ENCODE measurements at regions not wholly inside any gene's neighbourhood (a gene's known extent, or its start where the extent isn't known, plus 50 kb on each side); places are given as distances from the start of the nearest gene placed in this dataset.
"Not testable (repeated sequence)": the region's sequence is repeated elsewhere in the genome, so short reads cannot be mapped to it uniquely, and the experiment has no call there.

DNA sequence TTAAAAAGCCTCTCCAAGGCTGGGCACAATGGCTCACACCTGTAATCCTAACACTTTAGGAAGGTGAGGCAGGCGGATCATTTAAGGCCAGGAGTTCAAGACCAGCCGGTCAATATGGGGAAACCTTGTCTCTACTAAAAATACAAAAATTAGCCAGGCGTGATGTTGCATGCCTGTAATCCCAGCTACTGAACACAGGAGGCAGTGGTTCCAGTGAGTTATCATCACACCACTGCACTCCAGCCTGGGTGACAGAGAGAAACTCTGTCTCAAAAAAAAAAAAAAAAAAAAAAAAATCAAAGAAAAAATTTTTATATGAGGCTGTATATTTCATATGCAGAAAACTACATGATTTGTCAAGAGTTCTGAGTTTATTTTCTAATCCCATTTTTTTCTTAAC is 1107.1 kb upstream of the TMPRSS15 start:
- H3K27ac Mint-ChIP-seq: no peak overlapping the region

GRCh38 chr21:19522381-19522780 is 1118.8 kb upstream of the TMPRSS15 start:
- no peak overlapping the region for H3K4me3 Mint-ChIP-seq
- H3K4me1 Mint-ChIP-seq: no peaks in the 10 kb centered on the region
- no peak for DNase-seq
- no peak for ATAC-seq
- H3K36me3 Mint-ChIP-seq (ENCODE audit: low read depth): no peaks in the 10 kb centered on the region
- no peak overlapping the region for H3K27ac Mint-ChIP-seq
- no peaks in the 10 kb centered on the region for H3K27me3 Mint-ChIP-seq
- peaks cover 5% of the 10 kb centered on the region for H3K9me3 Mint-ChIP-seq

More for the DNA sequence above, 1107.1 kb upstream of the TMPRSS15 start:
- no peaks in the 10 kb centered on the region for H3K36me3 Mint-ChIP-seq (ENCODE audit: low read depth)
- ATAC-seq (no peak), DNase-seq (no peak)
- H3K27me3 Mint-ChIP-seq: no peaks in the 10 kb centered on the region
- H3K9me3 Mint-ChIP-seq: peaks cover 25% of the 10 kb centered on the region
- H3K4me3 Mint-ChIP-seq: no peak overlapping the region
- H3K4me1 Mint-ChIP-seq: no peaks in the 10 kb centered on the region

DNA sequence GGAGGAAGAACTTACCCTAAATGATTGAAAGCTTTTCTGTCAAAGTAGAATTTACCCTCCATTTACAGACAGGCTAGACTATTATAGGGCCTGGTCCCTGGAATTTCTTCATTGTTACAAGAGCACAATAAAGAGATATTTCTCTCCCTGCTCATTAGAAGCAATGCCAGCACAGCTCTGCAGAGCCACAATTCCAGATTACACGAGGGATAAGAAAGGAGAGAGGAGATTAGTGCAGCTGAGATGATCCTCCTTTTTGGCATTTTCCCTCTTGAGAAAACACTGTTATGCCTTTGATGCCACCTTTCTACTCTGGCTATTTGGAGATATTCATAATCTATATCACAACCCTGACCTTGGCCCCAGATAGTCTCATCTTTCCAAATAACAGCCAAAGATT is 1119.5 kb upstream of the TMPRSS15 start:
- no peaks in the 10 kb centered on the region for H3K36me3 Mint-ChIP-seq (ENCODE audit: low read depth)
- peaks cover 5% of the 10 kb centered on the region for H3K9me3 Mint-ChIP-seq

GRCh38 chr21:19523746-19524145 is 1120.2 kb upstream of the TMPRSS15 start:
- Mint-ChIP-seq H3K36me3 (ENCODE audit: low read depth) (no peaks in the 10 kb centered on the region), H3K27ac (no peak overlapping the region), H3K4me3 (no peak overlapping the region), H3K27me3 (no peaks in the 10 kb centered on the region), H3K4me1 (no peaks in the 10 kb centered on the region), H3K9me3 (peaks cover 5% of the 10 kb centered on the region)
- no peak for ATAC-seq
- no peak for DNase-seq

More for the DNA sequence above, 1119.5 kb upstream of the TMPRSS15 start:
- ATAC-seq (no peak), DNase-seq (no peak)
- Mint-ChIP-seq H3K27me3 (no peaks in the 10 kb centered on the region), H3K4me1 (no peaks in the 10 kb centered on the region), H3K27ac (no peak overlapping the region), H3K4me3 (no peak overlapping the region)

DNA sequence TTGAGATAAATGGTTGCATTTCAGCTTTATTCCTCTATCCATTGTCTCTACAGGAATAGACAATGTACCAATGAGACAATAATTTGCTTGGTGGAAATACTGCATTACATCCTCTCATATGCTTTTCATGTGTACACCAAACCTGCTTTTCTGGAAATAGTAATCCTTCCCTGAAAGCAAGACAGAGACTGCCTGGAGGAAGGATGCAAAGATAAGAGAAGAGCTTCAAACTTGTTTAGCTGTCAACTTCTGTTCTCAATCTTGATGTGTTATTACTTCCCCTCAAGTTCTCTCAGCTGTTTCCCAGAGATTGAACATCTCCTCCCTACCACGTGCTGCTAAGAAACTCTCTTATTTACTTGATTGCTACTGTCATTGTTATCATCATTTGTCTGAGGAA is 1125.4 kb upstream of the TMPRSS15 start:
- no peaks in the 10 kb centered on the region for H3K27me3 Mint-ChIP-seq
- DNase-seq (no peak), ATAC-seq (no peak)
- peaks cover 5% of the 10 kb centered on the region for H3K9me3 Mint-ChIP-seq
- no peak overlapping the region for H3K27ac Mint-ChIP-seq
- H3K36me3 Mint-ChIP-seq (ENCODE audit: low read depth): no peaks in the 10 kb centered on the region
- H3K4me1 Mint-ChIP-seq: no peaks in the 10 kb centered on the region
- no peak overlapping the region for H3K4me3 Mint-ChIP-seq

- Mint-ChIP-seq H3K27me3 (no peaks in the 10 kb centered on the region), H3K4me3 (no peak overlapping the region), H3K4me1 (no peaks in the 10 kb centered on the region), H3K27ac (no peak overlapping the region), H3K9me3 (no peaks in the 10 kb centered on the region), H3K36me3 (ENCODE audit: low read depth) (no peaks in the 10 kb centered on the region)
- ATAC-seq (no peak), DNase-seq (no peak)
Measured at GRCh38 chr21:19535356-19535755, 1131.8 kb upstream of the TMPRSS15 start.

- H3K27ac Mint-ChIP-seq: no peak overlapping the region
- H3K27me3 Mint-ChIP-seq: no peaks in the 10 kb centered on the region
- H3K36me3 Mint-ChIP-seq (ENCODE audit: low read depth): no peaks in the 10 kb centered on the region
- ATAC-seq (no peak), DNase-seq (no peak)
- no peak overlapping the region for H3K4me3 Mint-ChIP-seq
- H3K9me3 Mint-ChIP-seq: no peaks in the 10 kb centered on the region
- no peaks in the 10 kb centered on the region for H3K4me1 Mint-ChIP-seq
Measured at GRCh38 chr21:19537116-19537515, 1133.5 kb upstream of the TMPRSS15 start.

- Mint-ChIP-seq H3K9me3 (peaks cover 11% of the 10 kb centered on the region), H3K4me3 (no peak overlapping the region), H3K36me3 (ENCODE audit: low read depth) (no peaks in the 10 kb centered on the region), H3K4me1 (no peaks in the 10 kb centered on the region), H3K27me3 (no peaks in the 10 kb centered on the region), H3K27ac (no peak overlapping the region)
- DNase-seq (no peak), ATAC-seq (no peak)
Measured at GRCh38 chr21:19540287-19540686, 1136.7 kb upstream of the TMPRSS15 start.

DNA sequence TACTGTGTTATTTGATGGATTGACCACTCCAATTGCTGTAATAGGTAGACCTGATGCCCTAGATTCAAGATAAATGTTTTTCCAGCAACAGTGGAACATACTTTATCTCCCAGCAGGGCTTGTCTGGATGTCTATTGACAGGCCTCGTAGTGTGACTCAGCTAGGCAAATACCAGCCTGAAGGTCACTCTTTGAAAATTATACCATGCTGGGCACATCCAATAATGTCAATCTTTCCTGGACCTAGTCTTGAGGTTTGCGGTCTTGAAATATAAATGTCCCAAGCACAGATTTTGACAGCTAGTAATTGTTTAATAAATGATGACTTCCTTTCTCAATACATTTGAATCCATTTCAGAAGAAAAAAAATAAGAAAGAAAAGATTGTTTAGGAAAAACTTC is 1138.0 kb upstream of the TMPRSS15 start:
- Mint-ChIP-seq H3K4me1 (no peaks in the 10 kb centered on the region), H3K9me3 (peaks cover 15% of the 10 kb centered on the region), H3K36me3 (ENCODE audit: low read depth) (no peaks in the 10 kb centered on the region), H3K27ac (no peak overlapping the region), H3K4me3 (no peak overlapping the region), H3K27me3 (no peaks in the 10 kb centered on the region)
- no peak for ATAC-seq
- no peak for DNase-seq

- not testable (repeated sequence) for DNase-seq; H3K4me1 Mint-ChIP-seq; H3K27me3 Mint-ChIP-seq; H3K27ac Mint-ChIP-seq; ATAC-seq; H3K4me3 Mint-ChIP-seq; H3K36me3 Mint-ChIP-seq (ENCODE audit: low read depth)
- peaks cover 28% of the 10 kb centered on the region for H3K9me3 Mint-ChIP-seq
Measured at GRCh38 chr21:19544493-19544892, 1140.9 kb upstream of the TMPRSS15 start.

- no peaks in the 10 kb centered on the region for H3K4me1 Mint-ChIP-seq
- DNase-seq: no peak
- no peak for ATAC-seq
- no peaks in the 10 kb centered on the region for H3K36me3 Mint-ChIP-seq (ENCODE audit: low read depth)
- no peak overlapping the region for H3K4me3 Mint-ChIP-seq
- H3K9me3 Mint-ChIP-seq: peaks cover 33% of the 10 kb centered on the region
- no peaks in the 10 kb centered on the region for H3K27me3 Mint-ChIP-seq
- H3K27ac Mint-ChIP-seq: no peak overlapping the region
Measured at GRCh38 chr21:19547951-19548840, 1144.6 kb upstream of the TMPRSS15 start.

DNA sequence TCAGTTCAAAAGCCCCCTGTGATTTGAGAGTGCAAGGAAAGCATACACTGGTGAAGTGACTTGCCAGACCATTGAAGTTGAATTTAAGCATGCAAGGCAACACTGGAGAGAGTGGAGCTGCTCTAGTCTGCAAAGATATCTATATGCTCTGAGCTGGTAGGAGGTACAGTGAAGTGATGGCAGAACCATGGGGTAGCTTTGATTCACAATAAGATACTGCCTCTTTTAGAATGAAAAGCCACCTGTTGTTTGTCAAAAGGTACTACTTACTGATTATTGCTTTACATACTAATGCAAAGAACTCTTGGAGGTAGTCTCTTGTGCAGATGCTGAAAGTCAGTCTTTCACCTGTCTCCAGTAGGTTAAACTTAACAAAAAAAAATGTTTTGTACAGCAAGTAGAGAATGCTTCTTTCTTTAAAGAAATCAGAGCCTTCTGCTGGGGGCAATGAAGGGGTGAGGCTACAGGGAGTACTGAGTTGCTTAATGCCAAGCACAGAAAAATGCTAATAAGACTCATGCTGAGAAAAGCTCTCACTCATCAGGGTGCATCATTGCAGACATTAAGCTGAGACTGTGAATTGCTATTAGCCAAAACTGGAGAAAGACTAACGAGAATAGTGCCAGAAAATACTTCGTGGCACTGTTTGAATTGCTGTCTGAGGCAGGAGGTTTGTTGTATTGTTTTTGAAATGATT is 1150.5 kb upstream of the TMPRSS15 start:
- Mint-ChIP-seq H3K27ac (no peak overlapping the region), H3K4me3 (no peak overlapping the region), H3K36me3 (ENCODE audit: low read depth) (no peaks in the 10 kb centered on the region), H3K9me3 (peaks cover 17% of the 10 kb centered on the region), H3K27me3 (no peaks in the 10 kb centered on the region), H3K4me1 (no peaks in the 10 kb centered on the region)
- DNase-seq: no peak
- no peak for ATAC-seq

- Mint-ChIP-seq H3K27ac (no peak overlapping the region), H3K4me3 (no peak overlapping the region), H3K9me3 (peaks cover 25% of the 10 kb centered on the region), H3K27me3 (no peaks in the 10 kb centered on the region), H3K36me3 (ENCODE audit: low read depth) (no peaks in the 10 kb centered on the region), H3K4me1 (no peaks in the 10 kb centered on the region)
- DNase-seq (no peak), ATAC-seq (no peak)
Measured at GRCh38 chr21:19557046-19557445, 1153.5 kb upstream of the TMPRSS15 start.

DNA sequence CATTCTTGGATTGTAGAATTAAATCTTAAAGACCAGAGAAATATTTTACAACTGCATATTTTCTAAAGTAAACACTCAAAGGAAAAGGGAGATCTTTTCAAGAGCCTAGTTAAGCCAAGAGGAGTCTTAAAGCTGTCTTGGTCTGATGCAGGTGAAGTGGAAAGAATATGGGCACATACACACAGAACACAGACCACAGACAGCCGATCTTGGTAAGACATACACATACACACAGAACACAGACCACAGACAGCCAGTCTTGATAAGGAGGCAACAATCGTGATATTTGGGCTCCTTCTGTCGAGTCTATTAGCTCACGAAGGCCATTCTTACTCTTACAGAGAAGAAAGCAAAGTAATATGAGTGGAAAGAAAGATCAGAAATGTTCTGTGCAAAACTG is 1153.9 kb upstream of the TMPRSS15 start:
- Mint-ChIP-seq H3K27me3 (no peaks in the 10 kb centered on the region), H3K4me3 (no peak overlapping the region), H3K36me3 (ENCODE audit: low read depth) (no peaks in the 10 kb centered on the region), H3K9me3 (peaks cover 25% of the 10 kb centered on the region), H3K4me1 (no peaks in the 10 kb centered on the region), H3K27ac (no peak overlapping the region)
- ATAC-seq: no peak
- DNase-seq: no peak

DNA sequence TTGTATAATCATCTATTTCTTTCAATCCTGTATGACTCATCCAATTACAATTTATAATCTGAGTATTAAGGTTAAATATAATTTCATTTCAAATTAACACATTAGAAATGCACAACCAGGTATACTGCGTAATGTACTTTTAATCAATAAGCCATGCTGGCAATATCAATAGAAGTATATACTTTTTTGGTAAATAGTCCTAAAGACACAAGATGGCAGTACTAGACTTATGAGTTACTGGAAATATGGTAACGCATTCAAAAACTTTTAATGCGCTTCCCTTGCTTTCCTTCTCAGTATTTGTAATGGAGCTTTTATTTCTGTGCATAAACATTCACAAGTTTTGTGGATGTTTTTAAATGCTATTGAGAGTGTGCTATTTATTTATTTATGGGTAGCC is 1162.0 kb upstream of the TMPRSS15 start:
- ATAC-seq (no peak), DNase-seq (no peak)
- Mint-ChIP-seq H3K4me3 (no peak overlapping the region), H3K27me3 (no peaks in the 10 kb centered on the region), H3K4me1 (no peaks in the 10 kb centered on the region), H3K36me3 (ENCODE audit: low read depth) (no peaks in the 10 kb centered on the region), H3K27ac (no peak overlapping the region), H3K9me3 (peaks cover 10% of the 10 kb centered on the region)
